SK-N-SH treated with all-trans-retinoic acid at 6 μM for 48 hours (cell line): ENCODE measurements at regions not wholly inside any gene's neighbourhood (a gene's known extent, or its start where the extent isn't known, plus 50 kb on each side); places are given as distances from the start of the nearest gene placed in this dataset.
A peak's percentile ranks its signal among the peaks of the same experiment; 100 is the strongest.

Experiments
- ATAC-seq: fragments of 200-7000 bp; cut with Tn5 transposase; 3 replicates; pipeline ENCODE4 v1.9.1; 2020; ENCODE audit warnings: mild to moderate bottlenecking, moderate library complexity
- ARNTL ChIP-seq: fragments of 450-650 bp; formaldehyde crosslinking; IDR thresholded peaks from 2 replicates; pipeline ENCODE4 v1.5.0; 2020; ENCODE audit warnings: low read depth, mild to moderate bottlenecking, moderate library complexity, borderline replicate concordance
- BACH2 ChIP-seq: fragments of 250-450 bp; sonication (Bioruptor Pico); IDR thresholded peaks from 2 replicates; pipeline ENCODE4 v1.9.0; 2021; ENCODE audit warnings: mild to moderate bottlenecking, borderline replicate concordance
- CSRNP3 ChIP-seq: fragments of 250-450 bp; sonication (Bioruptor Pico); IDR thresholded peaks from 2 replicates; pipeline ENCODE4 v1.5.1; 2021; ENCODE audit warnings: mild to moderate bottlenecking, moderate library complexity
- GLIS3 ChIP-seq: fragments of 250-450 bp; sonication (Bioruptor Pico); IDR thresholded peaks from 2 replicates; pipeline ENCODE4 v1.5.0; 2020; ENCODE audit warnings: mild to moderate bottlenecking, moderate library complexity
- ISL1 ChIP-seq: fragments of 250-450 bp; sonication (Bioruptor Pico); IDR thresholded peaks from 2 replicates; pipeline ENCODE4 v2.1.2; 2022; ENCODE audit warnings: mild to moderate bottlenecking, moderate library complexity
- PATZ1 ChIP-seq: fragments of 250-450 bp; sonication (Bioruptor Pico); IDR thresholded peaks from 2 replicates; pipeline ENCODE4 v1.8.0; 2020; ENCODE audit warnings: mild to moderate bottlenecking, moderate library complexity, borderline replicate concordance
- POU6F1 ChIP-seq: fragments of 250-450 bp; sonication (Bioruptor Pico); IDR thresholded peaks from 2 replicates; pipeline ENCODE4 v1.8.0; 2021; ENCODE audit warnings: low read depth, mild to moderate bottlenecking, moderate library complexity, borderline replicate concordance
- PPARA ChIP-seq: fragments of 250-450 bp; sonication (Bioruptor Pico); IDR thresholded peaks from 2 replicates; pipeline ENCODE4 v1.5.0; 2020; ENCODE audit warnings: mild to moderate bottlenecking, borderline replicate concordance
- RARB ChIP-seq: fragments of 250-450 bp; sonication (Bioruptor Pico); IDR thresholded peaks from 2 replicates; pipeline ENCODE4 v1.8.0; 2021; ENCODE audit warnings: mild to moderate bottlenecking, moderate library complexity
- SNAI2 ChIP-seq: fragments of 250-450 bp; sonication (Bioruptor Pico); IDR thresholded peaks from 2 replicates; pipeline ENCODE4 v1.5.0; 2020; ENCODE audit warnings: mild to moderate bottlenecking, moderate library complexity
- TCF4 ChIP-seq: fragments of 250-450 bp; sonication (Bioruptor Pico); IDR thresholded peaks from 2 replicates; pipeline ENCODE4 v1.8.0; 2021; ENCODE audit warnings: mild to moderate bottlenecking, moderate library complexity, borderline replicate concordance
- TOX ChIP-seq: fragments of 250-450 bp; sonication (Bioruptor Pico); IDR thresholded peaks from 2 replicates; pipeline ENCODE4 v1.8.0; 2021; ENCODE audit warnings: mild to moderate bottlenecking, moderate library complexity, borderline replicate concordance
- TSHZ2 ChIP-seq: fragments of 250-450 bp; sonication (Bioruptor Pico); IDR thresholded peaks from 2 replicates; pipeline ENCODE4 v1.5.0; 2020; ENCODE audit warnings: mild to moderate bottlenecking, moderate library complexity
- ZC3H10 ChIP-seq: fragments of 250-450 bp; sonication (Bioruptor Pico); IDR thresholded peaks from 2 replicates; pipeline ENCODE4 v1.5.1; 2021; ENCODE audit warnings: mild to moderate bottlenecking, moderate library complexity
- ZFP30 ChIP-seq: fragments of 450-650 bp; formaldehyde crosslinking; IDR thresholded peaks from 2 replicates; pipeline ENCODE4 v1.5.0; 2022; ENCODE audit warnings: mild to moderate bottlenecking, moderate library complexity
- ZNF565 ChIP-seq: fragments of 450-650 bp; formaldehyde crosslinking; conservative IDR thresholded peaks from 2 replicates; pipeline ENCODE4 v1.5.0; 2020; ENCODE audit warnings: low read depth, mild to moderate bottlenecking, moderate library complexity
- ZNF8 ChIP-seq: fragments of 450-650 bp; formaldehyde crosslinking; IDR thresholded peaks from 2 replicates; pipeline ENCODE4 v1.5.0; 2020; ENCODE audit warnings: mild to moderate bottlenecking, moderate library complexity

GRCh38 chr9:20256284-20256948 lies 365.9 kb downstream of the MLLT3 start:
- no peak for TF ChIP-seq TCF4
- TF ChIP-seq ARNTL (CRISPR knock-in tag), result no peak
- no peak for TF ChIP-seq ZNF565
- no peak for TF ChIP-seq TOX (CRISPR knock-in tag)
- no peak for TF ChIP-seq ZFP30 (CRISPR knock-in tag)
- TF ChIP-seq RARB (CRISPR knock-in tag), result no peak
- TF ChIP-seq ZC3H10 (CRISPR knock-in tag), result no peak
- TF ChIP-seq GLIS3 (CRISPR knock-in tag), result no peak
- no peak for ATAC-seq

GRCh38 chr9:20255052-20255451 lies 367.2 kb downstream of the MLLT3 start:
- peak; percentile 42; the same call in 1 of the 2 replicates for TF ChIP-seq TSHZ2
- no peak for TF ChIP-seq TOX (CRISPR knock-in tag)
- no peak for TF ChIP-seq SNAI2 (CRISPR knock-in tag)
- no peak; the same call in 2 of the 3 replicates for ATAC-seq

- TF ChIP-seq SNAI2 (CRISPR knock-in tag), result no peak
- no peak for TF ChIP-seq RARB (CRISPR knock-in tag)
- no peak for TF ChIP-seq CSRNP3 (CRISPR knock-in tag)
- no peak for TF ChIP-seq TCF4
- TF ChIP-seq BACH2 (CRISPR knock-in tag), result no peak
- no peak for TF ChIP-seq ZC3H10 (CRISPR knock-in tag)
- TF ChIP-seq ISL1 (CRISPR knock-in tag), result no peak
- no peak for TF ChIP-seq TSHZ2
- no peak for TF ChIP-seq GLIS3 (CRISPR knock-in tag)
- TF ChIP-seq, all 23 proteins: peak for 0
- ATAC-seq, result no peak
Observed at GRCh38 chr9:20253635-20254034, 368.7 kb downstream of the MLLT3 start.

- ATAC-seq, result no peak
- TF ChIP-seq CSRNP3 (CRISPR knock-in tag) (no peak), ZNF8 (CRISPR knock-in tag) (no peak), POU6F1 (CRISPR knock-in tag) (no peak), PPARA (no peak), ISL1 (CRISPR knock-in tag) (no peak), PATZ1 (CRISPR knock-in tag) (no peak), TSHZ2 (no peak), ZNF565 (no peak), ARNTL (CRISPR knock-in tag) (no peak), TOX (CRISPR knock-in tag) (no peak)
Observed at GRCh38 chr9:20252778-20253177, 369.5 kb downstream of the MLLT3 start.
